BLaER1 (cell line): ENCODE measurements at regions not wholly inside any gene's neighbourhood (a gene's known extent, or its start where the extent isn't known, plus 50 kb on each side); places are given as distances from the start of the nearest gene placed in this dataset.

Experiments
- H3K27ac ChIP-seq: shearing (Covaris generic); formaldehyde crosslinking; 2 replicates; pipeline ENCODE4 v1.8.1; 2022
- H3K27me3 ChIP-seq: shearing (Covaris generic); formaldehyde crosslinking; 2 replicates; pipeline ENCODE4 v1.8.1; 2022
- H3K36me3 ChIP-seq: shearing (Covaris generic); formaldehyde crosslinking; 2 replicates; pipeline ENCODE4 v1.8.1; 2022
- H3K4me1 ChIP-seq: shearing (Covaris generic); formaldehyde crosslinking; 2 replicates; pipeline ENCODE4 v1.8.1; 2022
- H3K4me2 ChIP-seq: shearing (Covaris generic); formaldehyde crosslinking; 2 replicates; pipeline ENCODE4 v1.8.1; 2022
- H3K4me3 ChIP-seq: shearing (Covaris generic); formaldehyde crosslinking; 2 replicates; pipeline ENCODE4 v1.8.1; 2022
- H3K9ac ChIP-seq: shearing (Covaris generic); formaldehyde crosslinking; 2 replicates; pipeline ENCODE4 v1.8.1; 2022
- H3K9me3 ChIP-seq: shearing (Covaris generic); formaldehyde crosslinking; 2 replicates; pipeline ENCODE4 v1.8.1; 2022
- H4K20me1 ChIP-seq: shearing (Covaris generic); formaldehyde crosslinking; 2 replicates; pipeline ENCODE4 v1.8.1; 2022
- Cebpa-rat ChIP-seq: shearing (Covaris generic); IDR thresholded peaks from 2 replicates; pipeline ENCODE4 v1.8.1; 2022

GRCh38 chr15:70400766-70401541 is 303.2 kb upstream of the TLE3 start:
- H3K27me3 ChIP-seq = no peaks in the 10 kb centered on the region
- H3K27ac ChIP-seq = no peak overlapping the region
- TF ChIP-seq Cebpa-rat = no peak
- H3K4me2 ChIP-seq = no peak overlapping the region
- no peak overlapping the region for H3K4me3 ChIP-seq
- no peaks in the 10 kb centered on the region for H4K20me1 ChIP-seq
- H3K4me1 ChIP-seq = no peaks in the 10 kb centered on the region
- H3K9me3 ChIP-seq = no peaks in the 10 kb centered on the region
- no peak overlapping the region for H3K9ac ChIP-seq
- no peaks in the 10 kb centered on the region for H3K36me3 ChIP-seq

- Histone ChIP-seq H4K20me1 (no peaks in the 10 kb centered on the region), H3K4me3 (no peak overlapping the region), H3K27me3 (no peaks in the 10 kb centered on the region), H3K36me3 (no peaks in the 10 kb centered on the region), H3K4me2 (no peak overlapping the region), H3K4me1 (peaks cover 6% of the 10 kb centered on the region), H3K27ac (no peak overlapping the region), H3K9me3 (no peaks in the 10 kb centered on the region), H3K9ac (no peak overlapping the region)
- TF ChIP-seq Cebpa-rat = no peak
Observed at GRCh38 chr15:70399204-70399603, 301.5 kb upstream of the TLE3 start.

- Histone ChIP-seq H3K27ac (no peak overlapping the region), H3K27me3 (no peaks in the 10 kb centered on the region)
Observed at GRCh38 chr15:70398694-70399093, 301.0 kb upstream of the TLE3 start.

GRCh38 chr15:70396807-70397206 is 299.1 kb upstream of the TLE3 start:
- Histone ChIP-seq H4K20me1 (no peaks in the 10 kb centered on the region), H3K4me2 (no peak overlapping the region), H3K4me3 (no peak overlapping the region), H3K27me3 (no peaks in the 10 kb centered on the region), H3K9ac (no peak overlapping the region), H3K9me3 (no peaks in the 10 kb centered on the region), H3K4me1 (peaks cover 8% of the 10 kb centered on the region), H3K36me3 (no peaks in the 10 kb centered on the region), H3K27ac (no peak overlapping the region)
- no peak for TF ChIP-seq Cebpa-rat

More at GRCh38 chr15:70398694-70399093, 301.0 kb upstream of the TLE3 start:
- Histone ChIP-seq H3K36me3 (no peaks in the 10 kb centered on the region), H3K9ac (no peak overlapping the region), H3K4me2 (no peak overlapping the region), H3K4me3 (no peak overlapping the region), H4K20me1 (no peaks in the 10 kb centered on the region), H3K4me1 (peaks cover 8% of the 10 kb centered on the region), H3K9me3 (no peaks in the 10 kb centered on the region)
- TF ChIP-seq Cebpa-rat = no peak

- no peak overlapping the region for H3K27ac ChIP-seq
- H4K20me1 ChIP-seq = no peaks in the 10 kb centered on the region
- no peak overlapping the region for H3K4me2 ChIP-seq
- peaks cover 8% of the 10 kb centered on the region for H3K4me1 ChIP-seq
- no peak for TF ChIP-seq Cebpa-rat
- no peaks in the 10 kb centered on the region for H3K9me3 ChIP-seq
- H3K27me3 ChIP-seq = no peaks in the 10 kb centered on the region
- no peak overlapping the region for H3K9ac ChIP-seq
- H3K4me3 ChIP-seq = no peak overlapping the region
- no peaks in the 10 kb centered on the region for H3K36me3 ChIP-seq
Observed at GRCh38 chr15:70395164-70395563, 297.4 kb upstream of the TLE3 start.

- no peak for TF ChIP-seq Cebpa-rat
- Histone ChIP-seq H3K4me3 (no peak overlapping the region), H4K20me1 (no peaks in the 10 kb centered on the region), H3K9ac (no peak overlapping the region), H3K9me3 (no peaks in the 10 kb centered on the region), H3K4me1 (peaks cover 8% of the 10 kb centered on the region), H3K36me3 (no peaks in the 10 kb centered on the region), H3K27me3 (no peaks in the 10 kb centered on the region), H3K27ac (no peak overlapping the region), H3K4me2 (no peak overlapping the region)
Observed at GRCh38 chr15:70390723-70391122, 293.0 kb upstream of the TLE3 start.

- Histone ChIP-seq H3K9ac (no peak overlapping the region), H4K20me1 (no peaks in the 10 kb centered on the region), H3K27me3 (no peaks in the 10 kb centered on the region), H3K4me1 (no peaks in the 10 kb centered on the region), H3K4me2 (no peak overlapping the region), H3K36me3 (no peaks in the 10 kb centered on the region), H3K9me3 (no peaks in the 10 kb centered on the region), H3K27ac (no peak overlapping the region), H3K4me3 (no peak overlapping the region)
- no peak for TF ChIP-seq Cebpa-rat
Observed at GRCh38 chr15:70387993-70388392, 290.3 kb upstream of the TLE3 start.

GRCh38 chr15:70387081-70387480 is 289.4 kb upstream of the TLE3 start:
- H3K36me3 ChIP-seq = no peaks in the 10 kb centered on the region
- no peak overlapping the region for H3K27ac ChIP-seq
- H3K27me3 ChIP-seq = no peaks in the 10 kb centered on the region
- no peak overlapping the region for H3K4me2 ChIP-seq
- no peaks in the 10 kb centered on the region for H3K4me1 ChIP-seq
- no peak overlapping the region for H3K4me3 ChIP-seq
- no peak for TF ChIP-seq Cebpa-rat
- no peak overlapping the region for H3K9ac ChIP-seq
- H3K9me3 ChIP-seq = no peaks in the 10 kb centered on the region
- no peaks in the 10 kb centered on the region for H4K20me1 ChIP-seq

GRCh38 chr15:70385711-70386110 is 288.0 kb upstream of the TLE3 start:
- Histone ChIP-seq H3K9me3 (no peaks in the 10 kb centered on the region), H3K36me3 (no peaks in the 10 kb centered on the region), H3K4me3 (no peak overlapping the region), H3K27me3 (no peaks in the 10 kb centered on the region), H3K9ac (no peak overlapping the region), H3K27ac (no peak overlapping the region), H3K4me2 (no peak overlapping the region), H4K20me1 (no peaks in the 10 kb centered on the region), H3K4me1 (no peaks in the 10 kb centered on the region)
- no peak for TF ChIP-seq Cebpa-rat

GRCh38 chr15:70385052-70385451 is 287.3 kb upstream of the TLE3 start:
- Histone ChIP-seq H3K36me3 (no peaks in the 10 kb centered on the region), H3K9ac (no peak overlapping the region), H3K4me1 (no peaks in the 10 kb centered on the region), H3K9me3 (no peaks in the 10 kb centered on the region), H3K4me3 (no peak overlapping the region), H3K27me3 (no peaks in the 10 kb centered on the region), H3K27ac (no peak overlapping the region), H4K20me1 (no peaks in the 10 kb centered on the region), H3K4me2 (no peak overlapping the region)
- TF ChIP-seq Cebpa-rat = no peak

- Histone ChIP-seq H3K36me3 (no peaks in the 10 kb centered on the region), H3K27me3 (no peaks in the 10 kb centered on the region), H3K4me3 (no peak overlapping the region), H3K27ac (no peak overlapping the region), H4K20me1 (no peaks in the 10 kb centered on the region), H3K9ac (no peak overlapping the region), H3K4me1 (no peaks in the 10 kb centered on the region), H3K4me2 (no peak overlapping the region), H3K9me3 (no peaks in the 10 kb centered on the region)
- TF ChIP-seq Cebpa-rat = no peak
Observed at GRCh38 chr15:70383856-70384255, 286.1 kb upstream of the TLE3 start.
